ENCODE measurements at regions not wholly inside any gene's neighbourhood (a gene's known extent, or its start where the extent isn't known, plus 50 kb on each side); places are given as distances from the start of the nearest gene placed in this dataset.
A peak's percentile ranks its signal among the peaks of the same experiment; 100 is the strongest.

DNA sequence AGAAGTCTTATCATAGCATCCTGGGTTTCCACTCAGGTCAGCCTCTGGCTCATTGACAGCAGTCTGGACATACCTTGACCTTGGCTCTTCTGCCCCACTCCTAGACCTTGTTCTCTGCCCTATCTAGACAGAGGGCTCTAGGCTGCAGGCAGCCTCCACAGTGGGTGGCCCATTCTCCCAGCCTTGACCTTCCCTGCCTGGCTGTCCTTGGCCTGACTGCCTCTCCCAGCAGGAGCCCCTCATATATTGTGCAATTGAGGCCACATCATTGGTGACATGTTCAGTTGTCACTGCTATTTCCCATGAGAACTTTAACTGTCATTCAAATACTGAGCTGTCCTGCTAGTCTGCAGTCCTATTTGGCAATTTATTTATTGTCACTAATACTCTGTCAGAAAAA, 503.4 kb downstream of the PLXNA4 start:
- Histone ChIP-seq H3K36me3 (no peaks in the 10 kb centered on the region), H3K4me1 (no peaks in the 10 kb centered on the region), H3K27me3 (peaks cover 9% of the 10 kb centered on the region), H3K4me3 (no peak overlapping the region), H3K9me3 (no peaks in the 10 kb centered on the region), H3K27ac (no peak overlapping the region)
- DNase-seq (ENCODE audit: low spot score in 2 of 2) = no peak
- TF ChIP-seq POLR2AphosphoS5 (IDR thresholded peaks at IDR 0.05) (no peak), POLR2A (IDR thresholded peaks at IDR 0.05) (no peak), EP300 (IDR thresholded peaks at IDR 0.05) (no peak)
- TF ChIP-seq, protein P1, sequence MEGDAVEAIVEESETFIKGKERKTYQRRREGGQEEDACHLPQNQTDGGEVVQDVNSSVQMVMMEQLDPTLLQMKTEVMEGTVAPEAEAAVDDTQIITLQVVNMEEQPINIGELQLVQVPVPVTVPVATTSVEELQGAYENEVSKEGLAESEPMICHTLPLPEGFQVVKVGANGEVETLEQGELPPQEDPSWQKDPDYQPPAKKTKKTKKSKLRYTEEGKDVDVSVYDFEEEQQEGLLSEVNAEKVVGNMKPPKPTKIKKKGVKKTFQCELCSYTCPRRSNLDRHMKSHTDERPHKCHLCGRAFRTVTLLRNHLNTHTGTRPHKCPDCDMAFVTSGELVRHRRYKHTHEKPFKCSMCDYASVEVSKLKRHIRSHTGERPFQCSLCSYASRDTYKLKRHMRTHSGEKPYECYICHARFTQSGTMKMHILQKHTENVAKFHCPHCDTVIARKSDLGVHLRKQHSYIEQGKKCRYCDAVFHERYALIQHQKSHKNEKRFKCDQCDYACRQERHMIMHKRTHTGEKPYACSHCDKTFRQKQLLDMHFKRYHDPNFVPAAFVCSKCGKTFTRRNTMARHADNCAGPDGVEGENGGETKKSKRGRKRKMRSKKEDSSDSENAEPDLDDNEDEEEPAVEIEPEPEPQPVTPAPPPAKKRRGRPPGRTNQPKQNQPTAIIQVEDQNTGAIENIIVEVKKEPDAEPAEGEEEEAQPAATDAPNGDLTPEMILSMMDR (IDR thresholded peaks at IDR 0.05) = no peak

DNA sequence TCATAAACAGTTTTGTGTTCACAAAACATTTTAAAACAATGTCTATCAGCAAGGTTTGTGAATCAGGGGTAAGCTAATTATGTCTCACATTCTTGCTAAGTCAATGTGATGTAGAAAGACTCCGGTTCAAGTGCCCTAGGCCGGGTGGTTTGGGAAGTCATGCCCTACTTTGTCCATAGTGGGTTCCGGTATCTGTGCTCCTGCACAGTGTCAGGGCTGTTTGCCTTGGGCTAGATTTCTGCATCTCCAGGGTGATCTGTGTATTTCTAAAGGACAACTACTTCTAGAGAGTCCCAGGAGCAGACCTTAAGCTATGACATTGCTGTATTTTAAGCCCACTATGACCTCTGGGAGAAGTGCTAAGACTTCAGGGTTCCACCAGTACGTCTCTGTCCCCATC, 504.1 kb downstream of the PLXNA4 start:
- Histone ChIP-seq H3K9me3 (no peaks in the 10 kb centered on the region), H3K36me3 (no peaks in the 10 kb centered on the region), H3K4me1 (peaks cover under 1% of the 10 kb centered on the region), H3K27me3 (peaks cover 8% of the 10 kb centered on the region), H3K27ac (no peak overlapping the region), H3K4me3 (no peak overlapping the region)
- 81% methylated on average over 4 of the region's 4 CpGs for WGBS
- DNase-seq (ENCODE audit: low spot score in 2 of 2) = no peak
- TF ChIP-seq EP300 (IDR thresholded peaks at IDR 0.05) (no peak), POLR2A (IDR thresholded peaks at IDR 0.05) (no peak), POLR2AphosphoS5 (IDR thresholded peaks at IDR 0.05) (no peak)
- TF ChIP-seq, protein P1 (IDR thresholded peaks at IDR 0.05) = no peak

DNA sequence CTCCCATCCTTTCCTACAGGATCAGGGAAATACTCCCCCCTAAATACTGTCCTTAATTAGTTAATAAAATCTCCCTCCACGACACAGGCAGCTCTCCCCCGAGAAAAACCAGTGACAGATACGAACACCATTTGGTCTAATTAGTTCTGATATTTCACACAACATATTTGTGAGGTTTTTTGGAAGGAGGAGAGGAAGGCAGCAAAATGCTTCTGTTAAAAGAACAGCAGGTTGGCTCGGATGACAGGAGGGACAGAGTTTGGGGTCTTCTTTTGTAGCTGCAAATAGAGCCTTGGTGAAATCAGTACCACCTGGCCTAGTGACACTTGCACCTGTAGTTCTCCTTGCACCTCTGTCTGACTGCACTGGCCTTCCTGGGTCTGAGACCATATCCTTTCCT, 507.0 kb downstream of the PLXNA4 start:
- no peak for DNase-seq (ENCODE audit: low spot score in 2 of 2)
- H3K9me3 ChIP-seq = no peaks in the 10 kb centered on the region
- no peak overlapping the region for H3K27ac ChIP-seq
- TF ChIP-seq POLR2AphosphoS5 (IDR thresholded peaks at IDR 0.05) (no peak), POLR2A (IDR thresholded peaks at IDR 0.05) (no peak), EP300 (IDR thresholded peaks at IDR 0.05) (no peak)
- TF ChIP-seq, protein P1 (IDR thresholded peaks at IDR 0.05) = no peak
- H3K27me3 ChIP-seq = no peaks in the 10 kb centered on the region
- 63% methylated on average over 4 of the region's 4 CpGs for WGBS
- no peak overlapping the region for H3K4me3 ChIP-seq
- H3K36me3 ChIP-seq = no peaks in the 10 kb centered on the region
- peaks cover 19% of the 10 kb centered on the region for H3K4me1 ChIP-seq

DNA sequence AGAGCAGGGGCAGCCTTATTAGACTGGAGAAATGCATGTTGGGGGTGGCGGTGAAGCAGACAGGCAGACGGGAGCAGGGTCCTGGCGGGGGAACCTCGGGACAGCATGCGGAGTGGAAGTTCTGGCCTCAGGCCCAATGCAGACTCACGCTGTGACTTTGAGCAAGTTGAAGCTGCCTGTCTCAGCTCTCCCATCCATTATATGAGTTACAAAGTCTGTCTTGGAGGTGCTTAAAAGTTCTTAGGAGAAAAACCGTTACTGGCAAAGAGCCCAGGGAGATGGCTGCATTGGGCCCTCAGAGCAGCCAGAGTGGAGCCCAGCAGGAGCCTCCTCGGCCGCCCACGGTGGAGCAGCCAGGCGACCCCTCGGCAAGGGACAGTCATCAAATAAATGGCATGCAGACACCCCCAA, 509.5 kb downstream of the PLXNA4 start:
- Histone ChIP-seq H3K27ac (peak overlapping the region; percentile 69), H3K4me1 (peaks cover 19% of the 10 kb centered on the region), H3K27me3 (peaks cover 3% of the 10 kb centered on the region), H3K36me3 (no peaks in the 10 kb centered on the region), H3K9me3 (no peaks in the 10 kb centered on the region), H3K4me3 (no peak overlapping the region)
- no peak for DNase-seq (ENCODE audit: low spot score in 2 of 2)
- 50% methylated on average over 12 of the region's 12 CpGs for WGBS
- TF ChIP-seq, protein P1 (IDR thresholded peaks at IDR 0.05) = no peak

DNA sequence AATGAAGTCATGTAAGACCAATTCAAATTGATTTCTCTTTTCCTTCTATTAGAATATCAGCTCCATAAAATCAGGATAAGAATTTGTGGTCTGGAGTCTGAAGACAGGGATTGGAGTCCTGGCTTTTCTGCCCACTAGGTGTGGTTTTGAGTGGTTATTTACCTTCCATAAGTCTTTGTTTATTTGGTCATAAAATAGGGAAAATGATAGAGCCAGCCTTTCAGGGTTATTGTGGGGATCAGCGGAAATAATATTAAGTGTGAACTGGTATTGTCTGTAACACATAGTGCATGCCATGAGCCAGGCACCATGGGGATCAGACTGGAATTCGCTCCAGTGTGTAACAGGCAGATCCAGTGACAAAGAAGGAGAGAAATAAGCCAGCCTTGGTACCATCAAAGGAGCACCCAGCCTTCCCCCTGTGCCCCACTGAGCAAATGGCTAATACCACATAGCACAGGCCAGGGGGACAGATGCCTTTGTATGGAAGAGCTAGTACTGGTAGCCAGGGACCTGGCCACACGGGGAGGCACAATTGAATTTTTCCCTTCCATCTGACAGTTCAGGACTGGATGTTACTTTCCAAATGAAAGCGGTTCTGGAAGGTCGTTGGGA, 509.7 kb upstream of the PODXL start:
- H3K27ac ChIP-seq = peak overlapping the region; percentile 69
- TF ChIP-seq POLR2AphosphoS5 (IDR thresholded peaks at IDR 0.05) = no peak
- TF ChIP-seq POLR2A (IDR thresholded peaks at IDR 0.05) = no peak
- no peak for TF ChIP-seq EP300 (IDR thresholded peaks at IDR 0.05)
- TF ChIP-seq, protein P1 (IDR thresholded peaks at IDR 0.05) = no peak
- no peak for DNase-seq (ENCODE audit: low spot score in 2 of 2)
- H3K4me3 ChIP-seq = no peak overlapping the region
- no peaks in the 10 kb centered on the region for H3K9me3 ChIP-seq
- H3K4me1 ChIP-seq = peaks cover 19% of the 10 kb centered on the region
- no peaks in the 10 kb centered on the region for H3K36me3 ChIP-seq
- peaks cover 3% of the 10 kb centered on the region for H3K27me3 ChIP-seq
- whole genome bisulfite sequencing = 58% methylated on average over 5 of the region's 5 CpGs
